Stimulated activated naive CD8-positive, alpha-beta T cell treated with anti-CD3 and anti-CD28 coated beads, Interleukin-15, Interleukin-2, amounts not matched to agents 100 ng/mL and 50 ng/mL, for 24 hours (primary cell): ENCODE measurements at regions not wholly inside any gene's neighbourhood (a gene's known extent, or its start where the extent isn't known, plus 50 kb on each side); places are given as distances from the start of the nearest gene placed in this dataset.

Experiments used
- H3K27ac Mint-ChIP-seq: one replicate; pipeline ENCODE4 v1.8.0; 2021; ENCODE audit warnings: mild to moderate bottlenecking, mixed read lengths
- H3K27me3 Mint-ChIP-seq: one replicate; pipeline ENCODE4 v1.8.0; 2021; ENCODE audit warnings: mixed read lengths
- H3K36me3 Mint-ChIP-seq: one replicate; pipeline ENCODE4 v1.8.0; 2021; ENCODE audit warnings: low read depth, mixed read lengths
- H3K4me1 Mint-ChIP-seq: one replicate; pipeline ENCODE4 v1.8.0; 2021; ENCODE audit warnings: low read depth, mixed read lengths
- H3K4me3 Mint-ChIP-seq: one replicate; pipeline ENCODE4 v1.8.0; 2021; ENCODE audit warnings: mild to moderate bottlenecking, mixed read lengths
- H3K9me3 Mint-ChIP-seq: one replicate; pipeline ENCODE4 v1.8.0; 2021; ENCODE audit warnings: mixed read lengths

DNA sequence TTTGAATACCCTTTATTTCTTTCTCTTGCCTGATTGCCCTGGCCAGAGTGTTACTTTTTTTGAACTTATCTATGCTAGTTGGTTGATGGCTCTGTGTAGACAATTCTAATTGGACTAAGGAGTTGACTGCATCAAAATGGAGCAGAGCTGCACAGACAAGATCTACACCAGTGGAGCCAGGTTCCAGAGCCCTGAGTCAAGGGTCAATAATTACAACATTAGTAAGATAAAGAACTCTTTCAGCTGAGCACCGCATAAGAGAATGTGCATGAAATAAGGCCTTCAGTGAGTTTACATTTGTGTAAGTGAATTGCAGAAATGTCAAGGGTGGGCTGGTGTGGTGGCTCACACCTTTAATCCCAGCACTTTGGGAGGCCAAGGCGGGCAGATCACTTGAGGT, 599.7 kb upstream of the TENM3 start:
- Mint-ChIP-seq H3K27ac (no peak overlapping the region), H3K9me3 (no peaks in the 10 kb centered on the region), H3K27me3 (no peaks in the 10 kb centered on the region), H3K4me1 (no peaks in the 10 kb centered on the region), H3K36me3 (no peaks in the 10 kb centered on the region), H3K4me3 (no peak overlapping the region)

- Mint-ChIP-seq H3K27me3 (no peaks in the 10 kb centered on the region), H3K4me3 (no peak overlapping the region), H3K27ac (no peak overlapping the region), H3K36me3 (no peaks in the 10 kb centered on the region), H3K9me3 (no peaks in the 10 kb centered on the region), H3K4me1 (no peaks in the 10 kb centered on the region)
Measured at GRCh38 chr4:181645489-181645888, 597.7 kb upstream of the TENM3 start.

GRCh38 chr4:181646864-181647263, 596.3 kb upstream of the TENM3 start:
- H3K27me3 Mint-ChIP-seq = no peaks in the 10 kb centered on the region
- no peaks in the 10 kb centered on the region for H3K36me3 Mint-ChIP-seq
- H3K9me3 Mint-ChIP-seq = no peaks in the 10 kb centered on the region
- H3K4me1 Mint-ChIP-seq = no peaks in the 10 kb centered on the region
- H3K27ac Mint-ChIP-seq = no peak overlapping the region
- no peak overlapping the region for H3K4me3 Mint-ChIP-seq

DNA sequence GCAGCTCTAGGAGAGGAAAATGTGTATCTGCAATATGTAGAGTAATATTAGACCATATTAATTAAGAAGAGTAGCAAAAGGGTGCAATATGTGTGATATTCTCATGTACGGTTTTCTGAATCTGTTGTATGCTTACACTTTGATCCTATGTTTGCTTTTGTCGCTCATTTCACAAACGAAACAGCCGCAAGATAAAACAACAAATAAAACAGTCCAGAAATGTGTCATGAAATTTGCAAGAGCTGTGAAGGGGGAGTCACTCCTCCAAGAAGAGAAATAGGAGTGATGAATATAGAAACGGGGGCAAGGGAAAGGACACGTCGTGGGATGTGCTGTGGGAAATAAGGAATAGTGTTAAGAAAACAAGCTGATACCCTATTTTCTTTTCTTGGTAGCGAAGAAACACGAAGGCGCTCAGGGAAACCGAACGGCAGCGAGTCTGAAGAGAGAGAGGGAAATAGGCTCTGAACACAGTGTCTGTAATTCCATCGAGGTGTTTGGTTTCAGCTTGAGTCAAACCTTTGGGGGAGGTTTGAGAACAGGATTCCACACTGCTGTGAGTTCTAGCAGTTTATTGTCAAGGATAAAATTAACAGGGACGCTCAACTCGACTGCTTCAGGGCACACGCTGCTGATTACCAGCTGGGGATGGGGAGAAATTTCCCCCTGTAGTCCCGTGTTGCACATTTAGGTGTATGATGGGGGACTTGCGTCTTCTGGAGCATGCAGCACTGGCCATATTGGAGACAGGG, 595.6 kb upstream of the TENM3 start:
- H3K27me3 Mint-ChIP-seq = no peaks in the 10 kb centered on the region
- no peaks in the 10 kb centered on the region for H3K9me3 Mint-ChIP-seq
- H3K27ac Mint-ChIP-seq = no peak overlapping the region
- no peak overlapping the region for H3K4me3 Mint-ChIP-seq
- H3K4me1 Mint-ChIP-seq = no peaks in the 10 kb centered on the region
- no peaks in the 10 kb centered on the region for H3K36me3 Mint-ChIP-seq

DNA sequence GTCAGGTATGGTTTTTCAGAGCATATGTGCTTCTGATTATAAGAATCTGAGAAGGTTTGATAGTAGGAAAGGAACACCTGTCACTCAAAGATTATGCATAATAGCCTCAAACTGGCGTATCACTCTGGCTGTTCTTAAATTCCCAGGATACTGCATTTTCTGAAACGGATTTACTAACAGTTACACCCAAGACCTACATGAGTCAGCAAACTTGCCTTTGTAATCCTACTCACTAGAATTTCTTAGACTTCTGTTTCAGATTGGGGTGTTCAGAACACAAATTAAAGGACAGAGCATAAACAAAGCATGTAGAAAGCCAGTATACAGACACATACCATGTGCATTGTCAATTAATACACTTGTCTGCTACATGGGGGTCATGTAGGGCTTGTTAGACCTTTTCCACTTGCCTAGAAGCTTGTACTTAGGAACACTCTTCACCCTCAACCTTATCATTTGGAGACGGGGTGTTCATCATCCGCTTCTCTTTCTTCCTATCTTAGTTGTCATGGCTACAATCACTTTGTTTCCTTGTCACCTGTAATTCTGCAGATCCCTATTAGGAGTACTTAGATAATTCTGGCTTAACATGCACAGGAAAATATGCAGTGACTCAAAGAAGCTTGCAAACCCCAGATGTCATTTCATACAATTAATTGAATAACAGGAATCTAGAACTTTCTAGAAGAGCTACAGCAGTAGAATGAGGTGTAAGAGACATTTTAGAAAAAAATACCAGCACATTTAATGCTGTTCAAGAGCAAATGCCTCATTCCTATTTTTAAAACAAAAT, 593.0 kb upstream of the TENM3 start:
- peaks cover 6% of the 10 kb centered on the region for H3K9me3 Mint-ChIP-seq
- no peak overlapping the region for H3K27ac Mint-ChIP-seq
- no peak overlapping the region for H3K4me3 Mint-ChIP-seq
- H3K4me1 Mint-ChIP-seq = no peaks in the 10 kb centered on the region
- no peaks in the 10 kb centered on the region for H3K27me3 Mint-ChIP-seq
- H3K36me3 Mint-ChIP-seq = no peaks in the 10 kb centered on the region

- H3K4me1 Mint-ChIP-seq = no peaks in the 10 kb centered on the region
- H3K4me3 Mint-ChIP-seq = no peak overlapping the region
- H3K36me3 Mint-ChIP-seq = no peaks in the 10 kb centered on the region
- no peaks in the 10 kb centered on the region for H3K27me3 Mint-ChIP-seq
- H3K27ac Mint-ChIP-seq = no peak overlapping the region
- peaks cover 19% of the 10 kb centered on the region for H3K9me3 Mint-ChIP-seq
Measured at GRCh38 chr4:181656748-181657147, 586.5 kb upstream of the TENM3 start.

- Mint-ChIP-seq H3K4me3 (no peak overlapping the region), H3K27me3 (no peaks in the 10 kb centered on the region), H3K27ac (no peak overlapping the region), H3K4me1 (no peaks in the 10 kb centered on the region), H3K36me3 (no peaks in the 10 kb centered on the region), H3K9me3 (peaks cover 19% of the 10 kb centered on the region)
Measured at GRCh38 chr4:181659202-181659601, 584.0 kb upstream of the TENM3 start.

DNA sequence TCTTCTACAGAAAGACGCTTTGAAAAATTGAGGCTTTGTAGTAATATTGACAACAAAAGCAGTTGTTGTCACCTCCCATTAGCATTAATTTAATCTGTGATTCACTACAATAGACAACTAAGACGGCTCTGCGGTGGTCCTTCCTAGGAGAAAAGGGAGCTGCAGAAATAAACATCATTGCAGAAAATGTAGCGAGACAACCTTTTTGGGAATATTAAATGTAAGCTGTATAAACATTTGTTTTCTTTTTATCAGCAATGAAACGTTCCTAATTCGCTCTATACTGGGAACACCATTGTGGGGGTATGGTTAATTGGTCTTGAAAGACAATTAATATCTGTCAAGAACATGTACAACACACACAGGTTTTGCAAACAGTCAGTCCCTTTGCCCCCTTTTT, 583.3 kb upstream of the TENM3 start:
- no peaks in the 10 kb centered on the region for H3K27me3 Mint-ChIP-seq
- no peak overlapping the region for H3K4me3 Mint-ChIP-seq
- H3K27ac Mint-ChIP-seq = no peak overlapping the region
- H3K4me1 Mint-ChIP-seq = no peaks in the 10 kb centered on the region
- H3K9me3 Mint-ChIP-seq = peaks cover 16% of the 10 kb centered on the region
- no peaks in the 10 kb centered on the region for H3K36me3 Mint-ChIP-seq

DNA sequence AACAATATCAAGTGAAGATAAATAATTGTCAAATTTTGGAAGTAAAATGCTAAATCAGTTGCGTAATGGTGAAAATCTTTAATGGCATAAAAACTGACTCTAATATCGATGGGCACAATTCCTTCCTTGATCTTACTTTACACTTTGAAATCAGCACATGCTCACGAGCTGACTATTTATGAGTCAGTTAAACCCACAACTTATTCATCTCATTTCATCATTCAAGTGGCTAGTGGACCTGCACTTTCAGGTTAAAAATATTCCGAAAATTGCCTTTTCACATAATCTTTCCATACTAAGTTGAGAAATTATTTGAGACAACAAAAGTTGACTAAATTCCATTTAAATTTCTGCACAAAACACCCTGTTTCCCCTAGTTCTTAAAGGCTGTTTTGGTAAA, 582.1 kb upstream of the TENM3 start:
- no peak overlapping the region for H3K27ac Mint-ChIP-seq
- H3K27me3 Mint-ChIP-seq = no peaks in the 10 kb centered on the region
- H3K9me3 Mint-ChIP-seq = peaks cover 11% of the 10 kb centered on the region
- no peaks in the 10 kb centered on the region for H3K4me1 Mint-ChIP-seq
- no peak overlapping the region for H3K4me3 Mint-ChIP-seq
- no peaks in the 10 kb centered on the region for H3K36me3 Mint-ChIP-seq

DNA sequence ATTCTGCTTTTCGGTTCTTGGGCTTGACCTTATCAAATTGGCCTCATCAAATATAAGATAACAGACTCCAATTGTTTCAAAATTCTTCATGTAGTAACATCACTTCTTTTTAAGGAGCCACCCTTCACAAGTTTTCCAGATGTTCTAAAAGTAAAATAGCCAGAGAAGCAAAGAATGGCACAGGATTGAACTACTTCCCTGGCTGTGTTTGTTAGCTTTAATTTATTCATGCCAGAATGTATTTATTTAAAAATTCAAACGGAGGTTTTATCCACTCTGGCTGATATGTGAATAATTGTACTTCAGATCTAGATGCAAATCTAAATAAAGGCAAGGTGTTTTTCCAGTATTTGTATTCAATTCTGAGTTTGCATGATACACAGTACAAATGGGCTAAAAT, 581.3 kb upstream of the TENM3 start:
- no peaks in the 10 kb centered on the region for H3K36me3 Mint-ChIP-seq

GRCh38 chr4:181662383-181662782, 580.8 kb upstream of the TENM3 start:
- Mint-ChIP-seq H3K4me3 (no peak overlapping the region), H3K4me1 (no peaks in the 10 kb centered on the region)

More for the DNA sequence above, 581.3 kb upstream of the TENM3 start:
- Mint-ChIP-seq H3K9me3 (peaks cover 5% of the 10 kb centered on the region), H3K4me3 (no peak overlapping the region), H3K27me3 (no peaks in the 10 kb centered on the region), H3K27ac (no peak overlapping the region), H3K4me1 (no peaks in the 10 kb centered on the region)

DNA sequence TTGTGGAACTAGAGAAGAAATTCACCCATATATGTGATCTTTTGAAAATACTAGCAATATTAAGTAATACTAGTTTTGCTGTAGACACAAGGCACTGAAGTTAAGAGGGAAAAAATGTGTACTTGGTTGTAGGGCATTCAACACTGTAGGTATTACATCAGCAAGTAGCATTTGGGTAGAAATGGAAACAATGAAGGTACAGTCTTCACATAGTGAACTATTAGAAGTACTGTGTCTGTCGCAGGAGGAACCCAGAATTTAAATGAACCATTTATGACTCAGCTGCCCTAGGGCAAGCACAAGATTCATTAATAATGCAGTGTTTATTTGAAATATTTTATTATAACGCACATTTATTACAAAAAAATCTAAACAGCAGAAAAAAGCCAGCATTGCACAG, 572.7 kb upstream of the TENM3 start:
- Mint-ChIP-seq H3K4me3 (no peak overlapping the region), H3K4me1 (no peaks in the 10 kb centered on the region), H3K9me3 (peaks cover 5% of the 10 kb centered on the region), H3K27me3 (no peaks in the 10 kb centered on the region), H3K27ac (no peak overlapping the region), H3K36me3 (no peaks in the 10 kb centered on the region)

More at GRCh38 chr4:181662383-181662782, 580.8 kb upstream of the TENM3 start:
- Mint-ChIP-seq H3K9me3 (peaks cover 5% of the 10 kb centered on the region), H3K36me3 (no peaks in the 10 kb centered on the region), H3K27me3 (no peaks in the 10 kb centered on the region), H3K27ac (no peak overlapping the region)

- H3K4me3 Mint-ChIP-seq = no peak overlapping the region
- no peak overlapping the region for H3K27ac Mint-ChIP-seq
- no peaks in the 10 kb centered on the region for H3K4me1 Mint-ChIP-seq
- H3K27me3 Mint-ChIP-seq = no peaks in the 10 kb centered on the region
- no peaks in the 10 kb centered on the region for H3K36me3 Mint-ChIP-seq
- peaks cover 5% of the 10 kb centered on the region for H3K9me3 Mint-ChIP-seq
Measured at GRCh38 chr4:181671672-181672071, 571.5 kb upstream of the TENM3 start.

DNA sequence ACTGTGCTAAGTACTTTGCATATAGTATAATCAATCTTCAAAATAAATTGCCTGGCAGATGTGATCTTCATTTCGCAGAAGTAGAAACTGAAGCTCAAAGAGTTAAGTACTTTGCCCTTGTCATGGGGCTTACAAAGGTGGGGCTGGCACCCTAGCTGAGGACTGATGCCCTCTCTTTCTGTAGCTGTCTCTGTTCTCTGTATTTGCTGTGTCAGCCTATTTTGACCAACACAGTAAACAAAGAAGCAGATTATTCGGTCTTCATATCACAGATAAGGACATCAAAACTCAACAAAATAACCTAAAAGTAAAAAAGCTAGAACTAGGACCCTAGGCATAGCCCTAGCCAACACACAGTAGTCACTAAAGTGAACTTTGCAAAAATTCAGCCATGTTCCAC, 570.5 kb upstream of the TENM3 start:
- no peak overlapping the region for H3K4me3 Mint-ChIP-seq

DNA sequence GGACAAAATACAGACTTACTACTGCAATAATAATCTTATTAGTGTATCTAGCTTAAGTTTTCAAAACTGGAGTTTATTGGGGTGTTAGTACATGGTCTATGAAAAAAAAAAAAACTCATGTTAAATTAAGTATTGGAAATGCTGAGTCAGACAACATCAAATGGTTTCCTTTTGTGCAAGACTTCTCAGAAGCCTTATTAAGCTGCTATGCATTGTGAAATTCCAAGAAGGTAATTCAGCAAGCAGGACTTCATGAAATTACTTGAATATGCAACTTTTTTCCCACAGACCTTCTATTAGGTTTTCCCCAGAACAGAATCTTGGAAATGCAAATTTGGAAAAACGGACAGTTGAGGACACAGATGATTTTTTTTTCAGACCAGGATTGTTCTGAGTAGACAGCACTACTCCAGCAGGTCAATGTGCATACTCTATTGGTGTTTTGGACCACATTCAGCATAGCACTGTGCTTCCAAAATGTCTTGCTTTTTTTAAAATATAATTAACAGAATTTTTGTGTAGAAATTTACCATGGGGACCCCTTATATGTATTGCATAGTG, 568.8 kb upstream of the TENM3 start:
- Mint-ChIP-seq H3K27me3 (no peaks in the 10 kb centered on the region), H3K9me3 (no peaks in the 10 kb centered on the region), H3K4me1 (no peaks in the 10 kb centered on the region), H3K36me3 (no peaks in the 10 kb centered on the region), H3K4me3 (no peak overlapping the region), H3K27ac (no peak overlapping the region)

More for the DNA sequence above, 570.5 kb upstream of the TENM3 start:
- no peaks in the 10 kb centered on the region for H3K27me3 Mint-ChIP-seq
- H3K36me3 Mint-ChIP-seq = no peaks in the 10 kb centered on the region
- peaks cover 5% of the 10 kb centered on the region for H3K9me3 Mint-ChIP-seq
- no peaks in the 10 kb centered on the region for H3K4me1 Mint-ChIP-seq
- H3K27ac Mint-ChIP-seq = no peak overlapping the region
